ENCODE measurements at regions not wholly inside any gene's neighbourhood (a gene's known extent, or its start where the extent isn't known, plus 50 kb on each side); places are given as distances from the start of the nearest gene placed in this dataset.

DNA sequence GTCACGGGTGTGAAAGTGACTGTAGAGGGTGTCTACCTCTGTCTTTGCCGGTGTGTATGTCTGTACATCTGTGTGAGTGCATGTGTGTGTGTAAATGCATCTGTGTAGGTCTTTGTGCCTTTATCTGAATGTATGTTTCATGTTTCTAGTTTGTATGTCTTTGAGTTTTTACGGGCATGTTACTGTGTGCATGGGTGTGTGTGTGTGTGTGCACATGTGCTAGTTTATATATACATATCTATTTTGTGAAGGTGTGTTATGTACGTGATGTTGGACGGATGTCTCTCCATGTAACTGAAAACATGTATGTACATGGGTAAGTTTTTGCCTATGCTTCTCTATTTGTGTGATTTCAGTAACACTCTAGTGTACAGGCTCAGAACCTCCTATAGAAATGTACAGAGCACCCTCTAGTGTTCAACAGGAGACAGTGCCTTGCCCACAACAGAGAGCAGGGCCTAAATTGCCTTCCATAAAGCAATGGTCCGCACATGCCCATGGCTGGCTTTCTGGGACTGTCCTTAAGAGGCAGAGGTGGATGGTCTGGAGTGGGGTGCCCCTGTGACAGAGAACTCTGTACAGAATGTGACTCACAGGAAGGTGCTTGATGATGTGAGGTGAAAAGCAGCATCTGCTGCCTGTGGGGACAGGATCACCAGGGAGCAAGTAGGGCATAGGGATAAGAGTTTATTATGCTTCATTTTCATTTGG, 343.5 kb downstream of the RAPGEF2 start (continued):
- TF ChIP-seq, protein P1, sequence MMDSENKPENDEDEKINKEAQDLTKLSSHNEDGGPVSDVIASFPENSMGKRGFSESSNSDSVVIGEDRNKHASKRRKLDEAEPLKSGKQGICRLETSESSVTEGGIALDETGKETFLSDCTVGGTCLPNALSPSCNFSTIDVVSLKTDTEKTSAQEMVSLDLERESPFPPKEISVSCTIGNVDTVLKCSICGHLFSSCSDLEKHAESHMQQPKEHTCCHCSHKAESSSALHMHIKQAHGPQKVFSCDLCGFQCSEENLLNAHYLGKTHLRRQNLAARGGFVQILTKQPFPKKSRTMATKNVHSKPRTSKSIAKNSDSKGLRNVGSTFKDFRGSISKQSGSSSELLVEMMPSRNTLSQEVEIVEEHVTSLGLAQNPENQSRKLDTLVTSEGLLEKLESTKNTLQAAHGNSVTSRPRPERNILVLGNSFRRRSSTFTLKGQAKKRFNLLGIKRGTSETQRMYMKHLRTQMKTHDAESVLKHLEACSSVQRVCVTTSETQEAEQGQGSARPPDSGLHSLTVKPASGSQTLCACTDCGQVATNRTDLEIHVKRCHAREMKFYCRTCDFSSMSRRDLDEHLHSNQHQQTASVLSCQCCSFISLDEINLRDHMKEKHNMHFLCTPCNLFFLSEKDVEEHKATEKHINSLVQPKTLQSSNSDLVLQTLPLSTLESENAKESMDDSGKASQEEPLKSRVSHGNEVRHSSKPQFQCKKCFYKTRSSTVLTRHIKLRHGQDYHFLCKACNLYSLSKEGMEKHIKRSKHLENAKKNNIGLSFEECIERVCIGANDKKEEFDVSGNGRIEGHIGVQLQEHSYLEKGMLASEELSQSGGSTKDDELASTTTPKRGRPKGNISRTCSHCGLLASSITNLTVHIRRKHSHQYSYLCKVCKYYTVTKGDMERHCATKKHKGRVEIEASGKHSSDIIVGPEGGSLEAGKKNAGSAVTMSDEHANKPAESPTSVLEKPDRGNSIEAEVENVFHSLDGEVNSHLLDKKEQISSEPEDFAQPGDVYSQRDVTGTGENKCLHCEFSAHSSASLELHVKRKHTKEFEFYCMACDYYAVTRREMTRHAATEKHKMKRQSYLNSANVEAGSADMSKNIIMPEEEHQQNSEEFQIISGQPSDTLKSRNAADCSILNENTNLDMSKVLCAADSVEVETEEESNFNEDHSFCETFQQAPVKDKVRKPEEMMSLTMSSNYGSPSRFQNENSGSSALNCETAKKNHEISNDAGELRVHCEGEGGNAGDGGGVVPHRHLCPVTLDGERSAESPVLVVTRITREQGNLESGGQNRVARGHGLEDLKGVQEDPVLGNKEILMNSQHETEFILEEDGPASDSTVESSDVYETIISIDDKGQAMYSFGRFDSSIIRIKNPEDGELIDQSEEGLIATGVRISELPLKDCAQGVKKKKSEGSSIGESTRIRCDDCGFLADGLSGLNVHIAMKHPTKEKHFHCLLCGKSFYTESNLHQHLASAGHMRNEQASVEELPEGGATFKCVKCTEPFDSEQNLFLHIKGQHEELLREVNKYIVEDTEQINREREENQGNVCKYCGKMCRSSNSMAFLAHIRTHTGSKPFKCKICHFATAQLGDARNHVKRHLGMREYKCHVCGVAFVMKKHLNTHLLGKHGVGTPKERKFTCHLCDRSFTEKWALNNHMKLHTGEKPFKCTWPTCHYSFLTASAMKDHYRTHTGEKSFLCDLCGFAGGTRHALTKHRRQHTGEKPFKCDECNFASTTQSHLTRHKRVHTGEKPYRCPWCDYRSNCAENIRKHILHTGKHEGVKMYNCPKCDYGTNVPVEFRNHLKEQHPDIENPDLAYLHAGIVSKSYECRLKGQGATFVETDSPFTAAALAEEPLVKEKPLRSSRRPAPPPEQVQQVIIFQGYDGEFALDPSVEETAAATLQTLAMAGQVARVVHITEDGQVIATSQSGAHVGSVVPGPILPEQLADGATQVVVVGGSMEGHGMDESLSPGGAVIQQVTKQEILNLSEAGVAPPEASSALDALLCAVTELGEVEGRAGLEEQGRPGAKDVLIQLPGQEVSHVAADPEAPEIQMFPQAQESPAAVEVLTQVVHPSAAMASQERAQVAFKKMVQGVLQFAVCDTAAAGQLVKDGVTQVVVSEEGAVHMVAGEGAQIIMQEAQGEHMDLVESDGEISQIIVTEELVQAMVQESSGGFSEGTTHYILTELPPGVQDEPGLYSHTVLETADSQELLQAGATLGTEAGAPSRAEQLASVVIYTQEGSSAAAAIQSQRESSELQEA (CRISPR knock-in tag; IDR thresholded peaks at IDR 0.05; ENCODE audit: not compliant biosample characterization): no peak
- TF ChIP-seq LCORL (IDR thresholded peaks at IDR 0.05) (no peak), LCORL (CRISPR knock-in tag; IDR thresholded peaks at IDR 0.05) (0 out of 2 replicates have a peak, but pooled peaks have one; percentile 32), ZFP36L1 (CRISPR knock-in tag; IDR thresholded peaks at IDR 0.05) (no peak), GTF3A (CRISPR knock-in tag; conservative IDR thresholded peaks at IDR 0.05) (no peak), FOXA3 (CRISPR knock-in tag; IDR thresholded peaks at IDR 0.05) (0 out of 2 replicates have a peak, but pooled peaks have one; percentile 8), CBX2 (IDR thresholded peaks at IDR 0.05; ENCODE audit: low read depth, low read length) (no peak), CBX2 (CRISPR knock-in tag; IDR thresholded peaks at IDR 0.05; ENCODE audit: low read depth) (no peak), SALL1 (CRISPR knock-in tag; IDR thresholded peaks at IDR 0.05) (0 out of 2 replicates have a peak, but pooled peaks have one; percentile 20), ZNF501 (CRISPR knock-in tag; IDR thresholded peaks at IDR 0.05) (no peak)
- TF ChIP-seq, protein P2, sequence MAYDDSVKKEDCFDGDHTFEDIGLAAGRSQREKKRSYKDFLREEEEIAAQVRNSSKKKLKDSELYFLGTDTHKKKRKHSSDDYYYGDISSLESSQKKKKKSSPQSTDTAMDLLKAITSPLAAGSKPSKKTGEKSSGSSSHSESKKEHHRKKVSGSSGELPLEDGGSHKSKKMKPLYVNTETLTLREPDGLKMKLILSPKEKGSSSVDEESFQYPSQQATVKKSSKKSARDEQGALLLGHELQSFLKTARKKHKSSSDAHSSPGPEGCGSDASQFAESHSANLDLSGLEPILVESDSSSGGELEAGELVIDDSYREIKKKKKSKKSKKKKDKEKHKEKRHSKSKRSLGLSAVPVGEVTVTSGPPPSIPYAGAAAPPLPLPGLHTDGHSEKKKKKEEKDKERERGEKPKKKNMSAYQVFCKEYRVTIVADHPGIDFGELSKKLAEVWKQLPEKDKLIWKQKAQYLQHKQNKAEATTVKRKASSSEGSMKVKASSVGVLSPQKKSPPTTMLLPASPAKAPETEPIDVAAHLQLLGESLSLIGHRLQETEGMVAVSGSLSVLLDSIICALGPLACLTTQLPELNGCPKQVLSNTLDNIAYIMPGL (CRISPR knock-in tag; IDR thresholded peaks at IDR 0.05; ENCODE audit: borderline replicate concordance in 1 of 2, low read depth in 1 of 2): 0 out of 4 replicates have a peak, but pooled peaks of 1 of the 2 experiments have one; percentile 32
- TF ChIP-seq, protein P3, sequence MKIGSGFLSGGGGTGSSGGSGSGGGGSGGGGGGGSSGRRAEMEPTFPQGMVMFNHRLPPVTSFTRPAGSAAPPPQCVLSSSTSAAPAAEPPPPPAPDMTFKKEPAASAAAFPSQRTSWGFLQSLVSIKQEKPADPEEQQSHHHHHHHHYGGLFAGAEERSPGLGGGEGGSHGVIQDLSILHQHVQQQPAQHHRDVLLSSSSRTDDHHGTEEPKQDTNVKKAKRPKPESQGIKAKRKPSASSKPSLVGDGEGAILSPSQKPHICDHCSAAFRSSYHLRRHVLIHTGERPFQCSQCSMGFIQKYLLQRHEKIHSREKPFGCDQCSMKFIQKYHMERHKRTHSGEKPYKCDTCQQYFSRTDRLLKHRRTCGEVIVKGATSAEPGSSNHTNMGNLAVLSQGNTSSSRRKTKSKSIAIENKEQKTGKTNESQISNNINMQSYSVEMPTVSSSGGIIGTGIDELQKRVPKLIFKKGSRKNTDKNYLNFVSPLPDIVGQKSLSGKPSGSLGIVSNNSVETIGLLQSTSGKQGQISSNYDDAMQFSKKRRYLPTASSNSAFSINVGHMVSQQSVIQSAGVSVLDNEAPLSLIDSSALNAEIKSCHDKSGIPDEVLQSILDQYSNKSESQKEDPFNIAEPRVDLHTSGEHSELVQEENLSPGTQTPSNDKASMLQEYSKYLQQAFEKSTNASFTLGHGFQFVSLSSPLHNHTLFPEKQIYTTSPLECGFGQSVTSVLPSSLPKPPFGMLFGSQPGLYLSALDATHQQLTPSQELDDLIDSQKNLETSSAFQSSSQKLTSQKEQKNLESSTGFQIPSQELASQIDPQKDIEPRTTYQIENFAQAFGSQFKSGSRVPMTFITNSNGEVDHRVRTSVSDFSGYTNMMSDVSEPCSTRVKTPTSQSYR (CRISPR knock-in tag; IDR thresholded peaks at IDR 0.05; ENCODE audit: borderline replicate concordance): no peak
- TF ChIP-seq, protein P4, sequence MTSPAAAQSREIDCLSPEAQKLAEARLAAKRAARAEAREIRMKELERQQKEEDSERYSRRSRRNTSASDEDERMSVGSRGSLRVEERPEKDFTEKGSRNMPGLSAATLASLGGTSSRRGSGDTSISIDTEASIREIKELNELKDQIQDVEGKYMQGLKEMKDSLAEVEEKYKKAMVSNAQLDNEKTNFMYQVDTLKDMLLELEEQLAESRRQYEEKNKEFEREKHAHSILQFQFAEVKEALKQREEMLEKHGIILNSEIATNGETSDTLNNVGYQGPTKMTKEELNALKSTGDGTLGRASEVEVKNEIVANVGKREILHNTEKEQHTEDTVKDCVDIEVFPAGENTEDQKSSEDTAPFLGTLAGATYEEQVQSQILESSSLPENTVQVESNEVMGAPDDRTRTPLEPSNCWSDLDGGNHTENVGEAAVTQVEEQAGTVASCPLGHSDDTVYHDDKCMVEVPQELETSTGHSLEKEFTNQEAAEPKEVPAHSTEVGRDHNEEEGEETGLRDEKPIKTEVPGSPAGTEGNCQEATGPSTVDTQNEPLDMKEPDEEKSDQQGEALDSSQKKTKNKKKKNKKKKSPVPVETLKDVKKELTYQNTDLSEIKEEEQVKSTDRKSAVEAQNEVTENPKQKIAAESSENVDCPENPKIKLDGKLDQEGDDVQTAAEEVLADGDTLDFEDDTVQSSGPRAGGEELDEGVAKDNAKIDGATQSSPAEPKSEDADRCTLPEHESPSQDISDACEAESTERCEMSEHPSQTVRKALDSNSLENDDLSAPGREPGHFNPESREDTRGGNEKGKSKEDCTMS (CRISPR knock-in tag; conservative IDR thresholded peaks at IDR 0.05): no peak
